ENCODE measurements at regions not wholly inside any gene's neighbourhood (a gene's known extent, or its start where the extent isn't known, plus 50 kb on each side); places are given as distances from the start of the nearest gene placed in this dataset.
A peak's percentile ranks its signal among the peaks of the same experiment; 100 is the strongest.

GRCh38 chr2:160838691-160839090, 321.5 kb upstream of the TANK start:
- Histone ChIP-seq H3K36me3 (ENCODE audit: insufficient read depth, insufficient read length, low read length) (no peaks in the 10 kb centered on the region), H3K4me3 (ENCODE audit: insufficient read length, low read depth) (no peak overlapping the region), H3K27me3 (ENCODE audit: insufficient read depth, insufficient read length) (no peaks in the 10 kb centered on the region), H3K9me3 (ENCODE audit: insufficient read depth, low read length) (no peaks in the 10 kb centered on the region; the same call in 1 of the 2 replicates), H3K4me1 (ENCODE audit: insufficient read depth, insufficient read length) (no peaks in the 10 kb centered on the region), H3K9ac (ENCODE audit: insufficient read length, low read depth) (no peak overlapping the region)
- TF ChIP-seq YY1 (IDR thresholded peaks at IDR 0.05; ENCODE audit: insufficient read depth, insufficient read length) (no peak), SUZ12 (IDR thresholded peaks at IDR 0.05; ENCODE audit: extremely low read depth, insufficient read depth, insufficient read length) (no peak), ZNF274 (IDR thresholded peaks at IDR 0.05; ENCODE audit: low read depth, low read length) (no peak)
- DNase-seq (ENCODE audit: low read depth, low spot score): no peak

GRCh38 chr2:160842286-160842685, 317.9 kb upstream of the TANK start:
- Histone ChIP-seq H3K9me3 (ENCODE audit: insufficient read depth, low read length) (no peaks in the 10 kb centered on the region; the same call in 1 of the 2 replicates), H3K4me1 (ENCODE audit: insufficient read depth, insufficient read length) (no peaks in the 10 kb centered on the region), H3K36me3 (ENCODE audit: insufficient read depth, insufficient read length, low read length) (no peaks in the 10 kb centered on the region), H3K9ac (ENCODE audit: insufficient read length, low read depth) (no peak overlapping the region), H3K4me3 (ENCODE audit: insufficient read length, low read depth) (no peak overlapping the region), H3K27me3 (ENCODE audit: insufficient read depth, insufficient read length) (no peaks in the 10 kb centered on the region)
- peak; percentile 35 for DNase-seq (ENCODE audit: low read depth, low spot score)
- TF ChIP-seq ZNF274 (IDR thresholded peaks at IDR 0.05; ENCODE audit: low read depth, low read length): no peak
- no peak for TF ChIP-seq YY1 (IDR thresholded peaks at IDR 0.05; ENCODE audit: insufficient read depth, insufficient read length)
- no peak for TF ChIP-seq SUZ12 (IDR thresholded peaks at IDR 0.05; ENCODE audit: extremely low read depth, insufficient read depth, insufficient read length)

DNA sequence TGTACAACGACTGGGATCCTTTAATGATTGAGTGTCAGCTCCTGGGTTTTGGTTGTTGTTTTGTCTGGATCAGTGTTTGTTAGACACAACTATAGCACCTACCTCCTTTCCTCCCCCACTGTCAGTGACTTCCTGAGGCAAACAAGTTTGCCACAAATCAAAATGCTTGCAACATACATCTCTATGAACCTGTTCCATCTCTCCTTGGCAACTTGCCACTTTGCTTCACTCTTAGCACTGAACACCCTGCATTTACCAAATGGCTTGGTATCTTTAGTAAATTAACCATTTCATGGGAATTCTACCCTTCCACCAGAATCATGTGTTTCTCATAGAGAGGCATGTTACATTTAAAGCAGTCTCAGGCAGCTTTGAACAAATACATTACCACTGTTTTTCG, 301.1 kb upstream of the TANK start:
- no peak overlapping the region for H3K9ac ChIP-seq (ENCODE audit: insufficient read length, low read depth)
- H3K9me3 ChIP-seq (ENCODE audit: insufficient read depth, low read length): 0 out of 2 replicates have a peak, but pooled peaks cover 9% of the 10 kb centered on the region
- TF ChIP-seq SUZ12 (IDR thresholded peaks at IDR 0.05; ENCODE audit: extremely low read depth, insufficient read depth, insufficient read length) (no peak), YY1 (IDR thresholded peaks at IDR 0.05; ENCODE audit: insufficient read depth, insufficient read length) (no peak), ZNF274 (IDR thresholded peaks at IDR 0.05; ENCODE audit: low read depth, low read length) (no peak)
- DNase-seq (ENCODE audit: low read depth, low spot score): no peak
- H3K4me1 ChIP-seq (ENCODE audit: insufficient read depth, insufficient read length): no peaks in the 10 kb centered on the region
- no peaks in the 10 kb centered on the region for H3K36me3 ChIP-seq (ENCODE audit: insufficient read depth, insufficient read length, low read length)
- no peak overlapping the region for H3K4me3 ChIP-seq (ENCODE audit: insufficient read length, low read depth)
- no peaks in the 10 kb centered on the region for H3K27me3 ChIP-seq (ENCODE audit: insufficient read depth, insufficient read length)

DNA sequence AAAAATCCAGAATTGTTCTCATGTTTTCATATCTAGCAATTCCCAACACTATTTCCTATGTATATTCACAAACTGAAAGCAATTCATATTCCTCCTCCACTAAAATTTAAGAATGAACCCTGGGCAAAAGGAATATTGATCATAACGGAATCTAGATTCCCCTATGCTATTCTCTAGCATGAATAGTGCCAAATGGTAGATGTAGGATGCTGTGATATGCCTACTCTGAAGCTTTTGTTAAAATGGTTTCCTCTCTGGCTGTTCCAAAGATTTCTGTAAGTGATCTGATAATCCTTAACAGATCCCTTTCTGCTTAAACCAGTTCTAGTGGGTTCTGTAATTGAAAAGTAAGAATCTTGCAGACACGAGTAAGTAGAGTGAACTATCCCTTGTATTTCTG, 298.0 kb upstream of the TANK start:
- no peaks in the 10 kb centered on the region for H3K36me3 ChIP-seq (ENCODE audit: insufficient read depth, insufficient read length, low read length)
- TF ChIP-seq SUZ12 (IDR thresholded peaks at IDR 0.05; ENCODE audit: extremely low read depth, insufficient read depth, insufficient read length) (no peak), YY1 (IDR thresholded peaks at IDR 0.05; ENCODE audit: insufficient read depth, insufficient read length) (no peak), ZNF274 (IDR thresholded peaks at IDR 0.05; ENCODE audit: low read depth, low read length) (no peak)
- H3K27me3 ChIP-seq (ENCODE audit: insufficient read depth, insufficient read length): no peaks in the 10 kb centered on the region
- no peak for DNase-seq (ENCODE audit: low read depth, low spot score)
- 0 out of 2 replicates have a peak, but pooled peaks cover 3% of the 10 kb centered on the region for H3K9me3 ChIP-seq (ENCODE audit: insufficient read depth, low read length)
- H3K4me1 ChIP-seq (ENCODE audit: insufficient read depth, insufficient read length): no peaks in the 10 kb centered on the region
- H3K4me3 ChIP-seq (ENCODE audit: insufficient read length, low read depth): no peak overlapping the region
- H3K9ac ChIP-seq (ENCODE audit: insufficient read length, low read depth): no peak overlapping the region

DNA sequence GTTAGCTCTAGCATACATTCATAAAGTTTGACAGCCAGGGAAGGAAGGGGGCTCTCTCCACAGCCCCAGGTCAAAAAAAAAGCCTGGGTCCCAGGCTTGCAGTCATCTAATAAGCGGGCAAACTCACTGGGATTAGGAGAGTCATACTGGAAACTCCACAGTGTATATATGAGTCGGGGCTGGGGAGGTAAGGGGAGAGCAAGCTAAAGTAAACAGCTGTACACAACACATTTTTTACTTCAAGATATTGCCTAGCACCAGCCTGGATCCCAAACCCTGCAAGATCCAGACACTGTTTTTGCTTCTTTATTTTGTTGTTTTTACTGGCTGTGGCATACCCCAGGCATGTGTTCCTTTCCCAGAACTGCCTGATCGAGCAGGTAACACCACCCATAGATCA, 291.3 kb upstream of the TANK start:
- no peaks in the 10 kb centered on the region for H3K36me3 ChIP-seq (ENCODE audit: insufficient read depth, insufficient read length, low read length)
- no peaks in the 10 kb centered on the region for H3K27me3 ChIP-seq (ENCODE audit: insufficient read depth, insufficient read length)
- H3K4me3 ChIP-seq (ENCODE audit: insufficient read length, low read depth): no peak overlapping the region
- no peaks in the 10 kb centered on the region for H3K4me1 ChIP-seq (ENCODE audit: insufficient read depth, insufficient read length)
- H3K9me3 ChIP-seq (ENCODE audit: insufficient read depth, low read length): no peaks in the 10 kb centered on the region
- no peak for DNase-seq (ENCODE audit: low read depth, low spot score)
- TF ChIP-seq ZNF274 (IDR thresholded peaks at IDR 0.05; ENCODE audit: low read depth, low read length): no peak
- TF ChIP-seq YY1 (IDR thresholded peaks at IDR 0.05; ENCODE audit: insufficient read depth, insufficient read length): no peak
- no peak for TF ChIP-seq SUZ12 (IDR thresholded peaks at IDR 0.05; ENCODE audit: extremely low read depth, insufficient read depth, insufficient read length)
- no peak overlapping the region for H3K9ac ChIP-seq (ENCODE audit: insufficient read length, low read depth)

GRCh38 chr2:160869411-160869810, 290.8 kb upstream of the TANK start:
- no peaks in the 10 kb centered on the region for H3K36me3 ChIP-seq (ENCODE audit: insufficient read depth, insufficient read length, low read length)
- no peaks in the 10 kb centered on the region for H3K27me3 ChIP-seq (ENCODE audit: insufficient read depth, insufficient read length)
- H3K4me1 ChIP-seq (ENCODE audit: insufficient read depth, insufficient read length): no peaks in the 10 kb centered on the region
- no peak overlapping the region for H3K9ac ChIP-seq (ENCODE audit: insufficient read length, low read depth)
- no peak for DNase-seq (ENCODE audit: low read depth, low spot score)
- no peaks in the 10 kb centered on the region for H3K9me3 ChIP-seq (ENCODE audit: insufficient read depth, low read length)
- TF ChIP-seq YY1 (IDR thresholded peaks at IDR 0.05; ENCODE audit: insufficient read depth, insufficient read length) (no peak), SUZ12 (IDR thresholded peaks at IDR 0.05; ENCODE audit: extremely low read depth, insufficient read depth, insufficient read length) (no peak), ZNF274 (IDR thresholded peaks at IDR 0.05; ENCODE audit: low read depth, low read length) (no peak)
- H3K4me3 ChIP-seq (ENCODE audit: insufficient read length, low read depth): no peak overlapping the region

GRCh38 chr2:160870729-160871465, 289.3 kb upstream of the TANK start:
- TF ChIP-seq SUZ12 (IDR thresholded peaks at IDR 0.05; ENCODE audit: extremely low read depth, insufficient read depth, insufficient read length) (no peak), ZNF274 (IDR thresholded peaks at IDR 0.05; ENCODE audit: low read depth, low read length) (no peak), YY1 (IDR thresholded peaks at IDR 0.05; ENCODE audit: insufficient read depth, insufficient read length) (no peak)

More at GRCh38 chr2:160870729-160871465, 289.3 kb upstream of the TANK start:
- no peak overlapping the region for H3K4me3 ChIP-seq (ENCODE audit: insufficient read length, low read depth)
- H3K4me1 ChIP-seq (ENCODE audit: insufficient read depth, insufficient read length): no peaks in the 10 kb centered on the region
- no peaks in the 10 kb centered on the region for H3K36me3 ChIP-seq (ENCODE audit: insufficient read depth, insufficient read length, low read length)
- H3K9ac ChIP-seq (ENCODE audit: insufficient read length, low read depth): no peak overlapping the region
- no peaks in the 10 kb centered on the region for H3K27me3 ChIP-seq (ENCODE audit: insufficient read depth, insufficient read length)
- H3K9me3 ChIP-seq (ENCODE audit: insufficient read depth, low read length): no peaks in the 10 kb centered on the region
- no peak for DNase-seq (ENCODE audit: low read depth, low spot score)
